Right ventricle myocardium inferior (tissue), 1 donor: ENCODE measurements at regions not wholly inside any gene's neighbourhood (a gene's known extent, or its start where the extent isn't known, plus 50 kb on each side); places are given as distances from the start of the nearest gene placed in this dataset.
A peak's percentile ranks its signal among the peaks of the same experiment; 100 is the strongest.

Experiments used
- ATAC-seq: fragments of 200-7000 bp; cut with Tn5 transposase; one replicate; pipeline ENCODE4 v1.9.1; 2020; ENCODE audit warnings: mild to moderate bottlenecking, moderate library complexity
- DNase-seq: peaks from one replicate; pipeline ENCODE4 v3.0.0; 2021; ENCODE audit errors: missing footprints
- intact Hi-C: fragments of 100-400 bp; cut with DNase I; formaldehyde crosslinking; loops from one replicate; pipeline ENCODE4 v1.11.0; 2022
- donor health status: DM: no; HTN: yes; CAD: no; lungs with severe emphysema.

DNA sequence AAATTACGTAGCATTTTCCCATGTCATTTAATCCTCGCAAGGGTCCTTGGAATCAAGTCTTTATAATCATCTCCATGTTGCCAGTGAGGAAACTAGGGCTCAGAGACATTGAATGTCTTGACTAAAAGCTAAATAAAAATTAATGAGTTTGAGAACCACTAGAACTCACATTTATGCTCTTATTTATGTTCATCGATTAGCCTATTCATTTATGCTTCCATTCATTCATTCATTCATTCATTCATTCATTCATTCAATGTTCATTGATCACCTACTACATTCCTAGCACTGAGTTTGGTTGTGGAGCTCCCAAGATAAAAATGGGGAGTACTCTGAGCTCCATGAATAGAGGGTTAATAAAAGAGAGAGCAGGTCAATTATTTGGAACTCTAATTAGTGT, 59.7 kb downstream of the KCNA1 start:
- ATAC-seq (no peak), DNase-seq (no peak)
- intact Hi-C loops, result no loop called here

DNA sequence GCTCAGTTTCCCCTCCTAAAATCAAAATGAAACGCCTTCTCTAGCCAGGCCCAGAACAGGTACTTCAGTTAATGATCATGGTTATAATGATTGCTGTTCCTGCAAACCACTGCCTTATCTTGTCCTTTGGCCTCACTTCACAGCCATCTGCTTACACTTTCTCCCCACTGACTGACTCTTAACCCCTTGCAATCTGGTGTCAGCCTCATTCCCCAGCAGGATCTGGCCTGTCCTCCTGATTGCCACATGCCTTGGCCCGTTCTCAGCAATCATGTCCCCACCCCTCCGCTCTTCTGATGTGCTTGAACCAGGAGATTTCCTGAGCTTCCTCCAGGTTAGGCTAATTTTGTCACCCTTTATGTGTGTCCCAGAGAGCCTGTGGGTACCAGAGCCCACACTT, 64.5 kb downstream of the KCNA1 start:
- ATAC-seq (peak; percentile 28), DNase-seq (no peak)
- intact Hi-C loops, result no loop called here

DNA sequence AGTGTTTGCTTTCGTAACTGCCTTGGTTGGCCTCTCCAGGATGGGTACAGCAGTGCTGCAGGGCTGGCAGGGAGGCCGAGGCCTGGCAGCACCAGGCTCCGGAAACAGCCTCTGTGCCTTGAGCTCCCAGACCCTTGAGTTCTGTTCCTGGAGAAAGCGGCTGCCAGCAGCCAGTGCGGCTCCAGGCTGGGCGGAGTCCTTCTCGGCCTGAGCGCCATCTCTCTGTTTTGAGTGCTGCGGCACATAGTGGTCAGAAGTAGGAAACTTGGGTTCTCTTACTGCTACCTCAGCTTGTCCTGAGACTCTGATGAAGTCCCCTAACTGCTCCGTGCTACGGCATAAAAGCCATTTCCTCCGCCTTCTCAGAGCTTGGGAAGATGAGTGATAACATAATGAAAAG, 65.9 kb downstream of the KCNA1 start:
- intact Hi-C loops, result no loop called here
- DNase-seq (no peak), ATAC-seq (no peak)

DNA sequence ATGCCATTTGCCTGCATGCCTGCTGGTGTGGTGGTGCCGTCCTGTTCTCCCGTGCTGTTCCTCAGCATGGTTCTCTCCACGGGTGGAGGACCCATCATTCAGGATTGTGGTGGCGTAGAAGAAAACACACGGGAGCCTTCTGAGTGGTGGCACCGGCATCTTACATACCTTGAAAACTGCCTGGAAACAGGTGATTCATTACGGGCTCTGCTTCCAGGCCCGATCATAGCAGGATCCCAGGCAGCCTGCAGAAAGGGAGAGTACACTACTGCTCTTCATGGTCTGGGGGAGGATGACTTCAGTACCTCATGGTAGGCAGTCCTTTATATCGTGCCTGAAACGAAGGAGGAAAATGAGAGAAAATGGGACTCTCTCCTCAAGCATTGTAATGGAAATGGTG, 66.6 kb upstream of the KCNA5 start:
- ATAC-seq (no peak), DNase-seq (no peak)
- intact Hi-C loops, result no loop called here

DNA sequence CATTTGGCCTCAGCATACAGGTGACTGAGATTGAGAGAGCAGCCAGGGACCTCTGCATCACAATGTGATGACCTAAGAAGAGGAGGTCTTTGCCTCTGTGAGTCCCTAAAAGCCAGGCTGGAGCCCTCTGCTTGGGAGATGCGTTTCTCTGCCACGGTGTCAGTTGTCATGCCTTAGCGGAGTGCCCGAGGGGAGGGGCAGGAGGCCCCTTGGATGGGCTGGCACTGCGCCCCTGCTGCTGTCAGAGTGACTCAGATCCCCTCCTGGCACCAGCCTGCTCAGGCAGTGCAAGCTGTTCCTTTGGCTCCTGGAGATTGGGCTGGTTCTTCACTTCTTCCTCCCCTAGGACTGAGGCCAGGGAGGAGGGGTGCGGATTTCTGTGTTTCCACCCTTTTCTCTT, 64.9 kb upstream of the KCNA5 start:
- intact Hi-C loops, result no loop called here
- ATAC-seq (peak; percentile 13), DNase-seq (no peak)

DNA sequence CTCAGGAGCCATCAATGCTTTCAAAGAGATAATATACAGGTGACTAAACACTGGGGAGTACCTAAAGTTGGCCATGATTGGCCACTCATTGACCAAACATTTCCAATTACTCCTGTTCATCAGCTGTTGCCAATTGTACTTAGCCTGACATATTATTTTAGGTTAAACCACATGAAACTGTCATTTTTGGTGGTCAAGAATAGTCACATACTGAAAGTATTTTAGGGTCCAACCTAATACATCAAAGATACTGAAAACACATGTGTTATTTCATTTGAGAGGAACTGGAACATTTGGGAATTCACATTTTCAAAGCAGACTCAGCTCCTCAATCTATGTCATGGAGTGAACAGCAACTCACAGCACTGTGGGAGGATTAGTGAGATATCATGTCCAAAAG, 63.9 kb upstream of the KCNA5 start:
- no peak for ATAC-seq
- intact Hi-C loops, result no loop called here
- no peak for DNase-seq

DNA sequence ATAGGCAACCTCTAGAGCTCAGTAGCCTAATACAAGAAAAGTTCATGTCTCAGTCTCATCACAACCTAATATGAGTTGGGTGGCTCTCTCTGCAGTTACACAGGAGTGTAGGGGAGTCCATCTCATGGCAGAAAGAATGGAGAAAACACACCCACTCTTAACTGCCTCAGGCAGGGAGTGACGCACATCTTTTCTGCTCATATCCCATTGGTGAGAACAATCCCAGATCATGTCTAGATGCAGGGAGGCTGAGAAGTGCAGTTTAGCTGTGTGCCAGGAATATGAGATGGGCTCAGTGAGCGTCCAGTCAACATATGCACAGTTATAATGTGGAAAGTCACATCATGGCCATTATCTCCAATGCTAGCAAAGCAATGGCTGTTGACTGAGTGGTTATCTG, 59.3 kb upstream of the KCNA5 start:
- no peak for DNase-seq
- intact Hi-C loops, result no loop called here
- ATAC-seq, result no peak

DNA sequence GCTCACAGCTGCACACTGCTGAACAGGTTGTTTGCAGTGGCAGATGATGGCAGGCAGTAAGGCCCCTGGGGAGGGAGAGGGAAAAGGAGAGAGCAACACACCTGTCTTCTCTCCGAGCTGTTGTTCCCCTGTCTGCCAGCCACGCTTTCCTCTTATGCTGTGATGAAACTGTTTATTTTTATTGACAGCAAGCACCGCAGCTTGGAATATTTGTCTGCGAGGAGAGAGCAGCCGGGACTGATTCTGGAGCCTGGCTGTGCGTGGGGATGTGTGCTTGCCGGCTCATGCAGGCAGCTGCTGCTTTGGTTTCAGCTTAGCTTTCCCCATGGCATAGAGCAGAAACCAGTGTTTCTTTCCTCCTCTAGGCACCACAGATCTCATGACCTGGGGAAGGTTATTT, 58.7 kb upstream of the KCNA5 start:
- intact Hi-C loops, result no loop called here
- ATAC-seq (no peak), DNase-seq (no peak)

DNA sequence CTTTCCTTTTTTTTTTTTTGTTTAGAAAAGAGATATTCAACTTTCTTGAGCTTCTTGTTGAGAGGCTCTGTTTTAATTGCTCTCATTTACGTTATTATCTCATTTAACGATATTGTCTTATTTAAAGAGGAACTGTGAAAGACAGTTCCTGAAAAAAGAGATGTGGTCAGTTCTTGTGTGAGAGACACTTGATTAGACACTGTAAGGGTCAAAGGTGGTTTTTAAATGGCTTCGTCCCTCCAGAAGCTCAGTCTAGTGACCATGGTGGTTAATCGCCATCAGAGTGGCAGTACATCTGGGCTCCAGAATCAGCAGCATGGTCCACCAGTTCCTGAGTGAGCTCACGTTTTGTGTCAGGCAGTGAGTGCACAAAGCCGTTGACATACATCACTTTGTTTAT, 57.9 kb upstream of the KCNA5 start:
- intact Hi-C loops, result no loop called here
- DNase-seq (no peak), ATAC-seq (no peak)

DNA sequence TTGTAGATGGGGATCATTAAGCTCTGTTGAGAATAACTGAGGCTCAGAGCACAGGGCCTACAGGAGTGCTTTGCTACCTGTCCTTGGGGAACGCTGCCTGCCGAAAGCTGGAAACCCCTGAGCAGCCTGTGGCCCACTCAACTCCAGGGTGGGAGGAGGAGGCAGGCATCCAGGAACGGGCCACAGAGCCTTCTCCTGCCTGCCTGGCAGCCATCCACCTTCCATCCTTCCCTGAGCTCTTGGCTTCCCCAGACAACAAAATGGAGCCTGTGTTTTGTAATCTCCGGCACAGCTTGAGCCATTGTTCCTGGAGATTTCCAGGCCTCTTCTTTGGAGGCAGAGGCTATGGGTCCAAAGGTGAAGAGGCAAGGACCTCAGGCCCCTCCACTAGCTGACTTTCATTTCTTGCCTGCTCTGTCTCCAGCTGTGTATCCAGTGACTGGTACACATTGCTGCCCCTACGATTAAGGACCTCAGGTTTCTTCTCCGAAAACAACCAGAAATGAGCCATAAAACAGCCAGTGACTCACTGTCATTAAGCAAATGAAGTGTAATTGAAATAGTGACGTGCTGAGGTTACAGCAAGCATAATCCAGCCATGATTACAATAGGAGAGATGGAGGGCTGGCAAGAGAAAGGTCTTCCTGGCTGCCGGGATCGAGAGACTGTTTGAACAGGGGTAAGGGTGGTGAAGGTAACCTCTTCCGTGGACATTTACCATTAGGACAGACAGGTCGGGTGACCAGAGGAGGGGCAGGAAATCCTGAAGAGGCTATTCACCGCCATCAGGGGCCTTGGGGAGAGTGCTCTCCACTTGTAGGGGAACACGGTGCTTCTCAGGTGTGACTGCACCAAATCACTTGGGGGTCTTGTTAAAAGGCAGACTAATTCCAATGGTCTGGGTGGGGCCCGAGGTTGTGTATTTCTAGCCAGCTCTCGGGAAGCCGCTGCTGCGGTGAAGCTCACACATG, 56.3 kb upstream of the KCNA5 start:
- DNase-seq, result no peak
- no peak for ATAC-seq
- intact Hi-C loops, result no loop called here

DNA sequence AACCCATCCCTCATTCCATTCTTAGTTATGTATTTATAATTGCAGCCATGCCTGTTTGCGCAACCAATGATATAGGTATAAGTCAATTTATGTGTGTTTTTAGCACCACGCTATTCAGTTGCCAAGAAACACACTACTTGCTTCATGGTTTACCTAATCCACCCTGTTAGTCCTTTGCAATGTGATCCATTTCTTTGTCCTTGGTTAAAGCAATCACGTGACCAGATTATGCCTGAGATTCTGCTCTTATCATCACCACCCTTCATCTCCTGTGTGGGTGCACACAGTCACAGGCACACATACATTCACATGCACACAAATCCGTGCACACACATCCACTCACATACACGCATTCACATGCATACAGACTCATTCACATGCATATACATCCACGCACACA, 52.3 kb upstream of the KCNA5 start:
- intact Hi-C loops, result no loop called here
- no peak for ATAC-seq
- DNase-seq, result no peak

DNA sequence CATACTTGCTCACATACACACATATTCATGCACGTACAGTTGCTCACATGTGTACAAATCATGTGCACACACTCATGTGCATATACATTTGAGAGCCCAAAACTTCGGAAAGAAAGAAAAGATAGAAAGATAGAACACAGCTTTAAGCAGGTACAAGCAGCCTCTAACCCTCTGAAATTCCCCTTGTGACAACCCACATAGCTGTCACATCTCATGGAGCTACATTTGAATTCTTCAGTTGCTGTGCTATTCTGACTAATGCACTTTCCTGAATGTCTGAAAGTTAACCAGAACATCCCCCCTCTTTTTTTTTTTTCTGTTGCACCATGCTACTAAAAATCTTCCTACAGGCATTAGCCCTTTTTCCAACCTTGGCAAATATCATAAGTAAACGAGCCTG, 51.9 kb upstream of the KCNA5 start:
- ATAC-seq (no peak), DNase-seq (no peak)
- intact Hi-C loops, result no loop called here

DNA sequence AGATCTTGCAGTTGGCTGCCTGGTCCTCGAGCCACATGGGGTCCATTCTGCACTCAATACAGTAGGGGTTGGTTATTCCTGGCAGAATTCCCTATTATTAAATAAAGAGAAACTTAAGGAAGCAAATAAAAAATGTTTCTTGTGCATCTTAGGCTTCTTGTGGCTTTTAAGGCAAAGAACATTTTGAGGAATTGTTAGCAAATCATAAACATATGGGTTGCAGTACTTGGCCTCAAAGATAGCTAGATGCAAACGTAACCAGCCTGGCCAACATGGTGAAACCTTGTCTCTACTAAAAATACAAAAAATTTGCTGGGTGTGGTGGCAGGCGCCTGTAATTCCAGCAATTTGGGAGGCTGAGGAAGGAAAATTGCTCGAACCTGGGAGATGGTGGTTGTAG, 50.8 kb upstream of the KCNA5 start:
- intact Hi-C loops, result no loop called here
- ATAC-seq (no peak), DNase-seq (no peak)
